Body of pancreas (tissue), 4 donors: ENCODE measurements at regions not wholly inside any gene's neighbourhood (a gene's known extent, or its start where the extent isn't known, plus 50 kb on each side); places are given as distances from the start of the nearest gene placed in this dataset.

Source experiments
- POLR2A ChIP-seq, 3 donors: fragments of 450-650 bp; IDR thresholded peaks; one replicate each; pipeline ENCODE4 v1.6.1; 2016; ENCODE audit warnings: antibody characterized with exemption in 3 of 3, mild to moderate bottlenecking in 2 of 3
- TF ChIP-seq, protein P1 (sequence below), 7 experiments: fragments of 450-650 bp in 4 of 7; fragments of 200-600 bp in 3 of 7; sonication (generic) in 3 of 7; IDR thresholded peaks; one replicate each; pipeline ENCODE4 v1.5.1; 2016 to 2019; ENCODE audit warnings: antibody characterized with exemption in 7 of 7

DNA sequence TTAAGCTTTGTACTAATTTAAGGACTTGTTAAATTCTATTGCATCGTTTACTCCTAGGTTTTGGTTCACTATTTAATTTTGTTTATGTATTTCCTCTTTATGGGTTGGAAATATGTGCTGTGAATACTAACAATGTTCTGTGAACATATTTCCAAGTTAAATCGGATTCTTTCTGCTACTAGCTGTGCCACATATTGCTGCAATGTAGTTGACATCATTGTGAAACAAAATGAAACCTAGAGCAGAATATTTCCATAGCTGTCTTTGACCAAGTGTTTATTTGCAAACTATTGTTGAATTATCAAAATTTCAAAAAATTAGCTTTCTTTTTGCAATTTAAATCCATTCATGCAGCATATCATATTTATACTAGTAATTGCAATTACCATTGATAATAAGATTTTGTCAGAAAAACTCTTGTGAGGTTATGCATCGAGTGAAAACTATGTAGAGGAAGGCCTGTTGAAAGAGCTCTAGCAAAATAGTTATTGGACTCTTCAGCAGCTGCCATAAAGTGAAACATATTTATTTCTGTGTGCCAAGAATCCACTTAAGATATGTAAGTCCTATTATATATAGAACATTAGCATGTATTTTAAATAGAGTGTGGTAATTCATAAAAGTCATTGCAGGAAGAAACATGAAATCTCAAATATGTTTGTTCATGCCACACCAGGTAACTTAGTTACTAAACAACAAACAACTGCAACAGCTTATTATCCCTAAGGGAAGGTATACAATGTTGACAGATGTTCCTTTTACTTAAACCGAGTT is 575.1 kb downstream of the SLITRK6 start:
- TF ChIP-seq, protein P1, sequence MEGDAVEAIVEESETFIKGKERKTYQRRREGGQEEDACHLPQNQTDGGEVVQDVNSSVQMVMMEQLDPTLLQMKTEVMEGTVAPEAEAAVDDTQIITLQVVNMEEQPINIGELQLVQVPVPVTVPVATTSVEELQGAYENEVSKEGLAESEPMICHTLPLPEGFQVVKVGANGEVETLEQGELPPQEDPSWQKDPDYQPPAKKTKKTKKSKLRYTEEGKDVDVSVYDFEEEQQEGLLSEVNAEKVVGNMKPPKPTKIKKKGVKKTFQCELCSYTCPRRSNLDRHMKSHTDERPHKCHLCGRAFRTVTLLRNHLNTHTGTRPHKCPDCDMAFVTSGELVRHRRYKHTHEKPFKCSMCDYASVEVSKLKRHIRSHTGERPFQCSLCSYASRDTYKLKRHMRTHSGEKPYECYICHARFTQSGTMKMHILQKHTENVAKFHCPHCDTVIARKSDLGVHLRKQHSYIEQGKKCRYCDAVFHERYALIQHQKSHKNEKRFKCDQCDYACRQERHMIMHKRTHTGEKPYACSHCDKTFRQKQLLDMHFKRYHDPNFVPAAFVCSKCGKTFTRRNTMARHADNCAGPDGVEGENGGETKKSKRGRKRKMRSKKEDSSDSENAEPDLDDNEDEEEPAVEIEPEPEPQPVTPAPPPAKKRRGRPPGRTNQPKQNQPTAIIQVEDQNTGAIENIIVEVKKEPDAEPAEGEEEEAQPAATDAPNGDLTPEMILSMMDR (IDR thresholded peaks at IDR 0.05), result no peak
- no peak for TF ChIP-seq POLR2A (IDR thresholded peaks at IDR 0.05)
